ENCODE measurements at regions not wholly inside any gene's neighbourhood (a gene's known extent, or its start where the extent isn't known, plus 50 kb on each side); places are given as distances from the start of the nearest gene placed in this dataset.

DNA sequence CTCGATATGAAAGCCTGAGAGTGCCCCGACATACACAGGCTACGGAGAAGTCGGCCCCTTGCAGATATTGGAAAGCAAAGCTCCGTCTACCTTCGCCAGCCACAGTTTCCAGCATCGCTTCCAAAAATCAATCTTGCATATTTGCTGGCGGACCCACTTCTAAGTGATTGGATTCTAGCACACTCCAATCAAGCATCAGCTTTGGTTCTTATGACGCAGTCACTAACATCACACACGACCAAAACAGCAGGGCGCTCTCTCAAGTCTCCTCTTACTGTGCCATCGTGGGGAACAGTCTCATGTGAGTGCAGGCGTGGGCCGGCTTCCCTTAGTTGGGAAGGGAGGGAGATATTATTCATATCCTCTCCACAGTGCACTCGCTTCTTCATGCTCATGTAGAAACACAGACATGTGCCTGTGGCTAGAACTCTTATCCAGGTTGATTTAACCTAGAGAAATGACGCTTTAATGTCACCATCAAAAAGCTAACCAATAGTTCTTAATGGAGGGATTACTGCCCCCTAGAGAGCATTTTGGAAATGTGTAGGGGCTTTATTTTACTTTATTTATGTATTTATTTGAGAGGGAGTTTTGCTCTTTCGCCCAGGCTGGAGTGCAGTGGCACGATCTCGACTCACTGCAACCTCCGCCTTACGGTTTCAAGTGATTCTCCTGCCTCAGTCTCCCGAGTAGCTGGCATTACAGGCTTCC, 229.8 kb downstream of the SOD2 start:
- TF ChIP-seq POLR2A (IDR thresholded peaks at IDR 0.05; ENCODE audit: low read length) (no peak), GATA1 (IDR thresholded peaks at IDR 0.05; ENCODE audit: low read depth, low read length) (no peak)
